Keratinocyte (primary cell): ENCODE measurements at regions not wholly inside any gene's neighbourhood (a gene's known extent, or its start where the extent isn't known, plus 50 kb on each side); places are given as distances from the start of the nearest gene placed in this dataset.

Experiments
- DNase-seq: peaks from one replicate; pipeline ENCODE4 v3.0.0-alpha.2; 2011; ENCODE audit warnings: low read depth, missing footprints, low spot score
- FAIRE-seq: peaks from 2 replicates; lab custom pipeline; 2011; peaks lifted over from hg19 to GRCh38; lab: Jason Lieb, UNC
- H2AFZ ChIP-seq: 2 replicates; pipeline ENCODE4 v1.6.0; 2012; ENCODE audit warnings: low read length, control low read depth, inconsistent platforms; ENCODE audit not compliant: control insufficient read depth
- H3K27ac ChIP-seq: 2 replicates; pipeline ENCODE4 v1.5.1; 2011; ENCODE audit warnings: low read length; ENCODE audit not compliant: control insufficient read depth, insufficient read depth
- H3K27me3 ChIP-seq: 3 replicates; pipeline ENCODE4 v1.6.0; 2011; ENCODE audit warnings: low read length; ENCODE audit not compliant: control insufficient read depth, insufficient read depth; ENCODE audit errors: extremely low read depth
- H3K36me3 ChIP-seq, 2 experiments: 2 replicates in 1 of 2; 3 replicates in 1 of 2; pipeline ENCODE4 v1.5.1; 2011; ENCODE audit warnings: low read length in 2 of 2, mild to moderate bottlenecking in 1 of 2; ENCODE audit not compliant: control insufficient read depth in 2 of 2, insufficient read depth in 2 of 2; ENCODE audit errors: extremely low read depth in 1 of 2
- H3K4me1 ChIP-seq: 3 replicates; pipeline ENCODE4 v1.5.1; 2011; ENCODE audit warnings: low read length; ENCODE audit not compliant: control insufficient read depth, insufficient read depth; ENCODE audit errors: extremely low read depth
- H3K4me2 ChIP-seq: 3 replicates; pipeline ENCODE4 v1.6.0; 2011; ENCODE audit warnings: low read depth, low read length; ENCODE audit not compliant: control insufficient read depth, insufficient read depth; ENCODE audit errors: extremely low read depth
- H3K4me3 ChIP-seq, 3 experiments: fragments of 200-600 bp in 1 of 3; sonication (generic) in 1 of 3; 2 replicates in 2 of 3; 3 replicates in 1 of 3; pipeline ENCODE4 v1.5.1; 2011 to 2016; ENCODE audit warnings: low read length in 3 of 3, mild to moderate bottlenecking in 3 of 3, control low read depth in 2 of 3, inconsistent platforms in 1 of 3, low read depth in 1 of 3, mixed read lengths in 1 of 3, mixed run types in 1 of 3, moderate library complexity in 1 of 3; ENCODE audit not compliant: control insufficient read depth in 2 of 3, insufficient read depth in 2 of 3; ENCODE audit errors: extremely low read depth in 1 of 3
- H3K79me2 ChIP-seq: 2 replicates; pipeline ENCODE4 v1.6.0; 2012; ENCODE audit warnings: low read length; ENCODE audit not compliant: control insufficient read depth, insufficient read depth
- H3K9ac ChIP-seq: 3 replicates; pipeline ENCODE4 v1.6.0; 2011; ENCODE audit warnings: low read length; ENCODE audit not compliant: control insufficient read depth, insufficient read depth; ENCODE audit errors: extremely low read depth
- H3K9me1 ChIP-seq: 3 replicates; pipeline ENCODE4 v1.6.0; 2011; ENCODE audit warnings: low read length; ENCODE audit not compliant: control insufficient read depth, insufficient read depth; ENCODE audit errors: extremely low read depth
- H3K9me3 ChIP-seq: 2 replicates; pipeline ENCODE4 v1.5.1; 2012; ENCODE audit warnings: low read depth, low read length; ENCODE audit not compliant: control insufficient read depth
- H4K20me1 ChIP-seq: 3 replicates; pipeline ENCODE4 v1.6.0; 2011; ENCODE audit warnings: low read length; ENCODE audit not compliant: control insufficient read depth, insufficient read depth; ENCODE audit errors: extremely low read depth
- EZH2 ChIP-seq: IDR thresholded peaks from one replicate; pipeline ENCODE4 v1.6.1; 2012; ENCODE audit warnings: inconsistent platforms, mild to moderate bottlenecking, low read length, moderate library complexity
- dilution Hi-C: fragments of 300-500 bp; cut with MboI; formaldehyde crosslinking; loops from one replicate; pipeline ENCODE4 v1.7.0; 2020; ENCODE audit warnings: low sequenced_read_pairs; ENCODE audit not compliant: extremely low pct_ligation_motif_present
- TF ChIP-seq, protein P1 (sequence below), 3 experiments: IDR thresholded peaks in 1 of 3; conservative IDR thresholded peaks in 1 of 3; optimal IDR thresholded peaks in 1 of 3; 2 replicates in 2 of 3; 3 replicates in 1 of 3; pipeline versions ENCODE3 to v1.5.1; 2011; ENCODE audit warnings: low read length in 3 of 3, mild to moderate bottlenecking in 3 of 3, moderate library complexity in 2 of 3, control low read depth in 1 of 3, inconsistent platforms in 1 of 3; ENCODE audit not compliant: insufficient read depth in 2 of 3; ENCODE audit errors: extremely low read depth in 1 of 3

DNA sequence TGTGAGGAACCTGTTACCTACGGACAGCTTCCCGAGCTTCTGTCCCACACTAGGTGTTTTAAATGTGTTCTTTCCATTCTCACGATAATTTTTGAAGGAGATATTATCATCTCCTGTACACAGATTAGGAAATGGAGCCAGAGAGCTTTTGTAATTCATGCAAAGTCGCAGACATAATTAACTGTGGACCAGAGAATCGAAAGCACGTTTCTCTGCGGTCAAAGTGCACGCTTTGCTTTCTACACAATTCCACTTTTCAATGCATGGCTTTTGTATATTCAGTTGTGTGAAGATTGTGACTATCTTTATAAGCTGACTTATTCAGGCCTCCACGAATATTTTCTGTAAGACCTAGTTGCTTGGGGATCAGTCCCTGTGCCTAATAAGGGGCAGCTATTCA, 81.7 kb upstream of the SLC10A2 start:
- TF ChIP-seq EZH2, result no peak
- TF ChIP-seq, protein P1, sequence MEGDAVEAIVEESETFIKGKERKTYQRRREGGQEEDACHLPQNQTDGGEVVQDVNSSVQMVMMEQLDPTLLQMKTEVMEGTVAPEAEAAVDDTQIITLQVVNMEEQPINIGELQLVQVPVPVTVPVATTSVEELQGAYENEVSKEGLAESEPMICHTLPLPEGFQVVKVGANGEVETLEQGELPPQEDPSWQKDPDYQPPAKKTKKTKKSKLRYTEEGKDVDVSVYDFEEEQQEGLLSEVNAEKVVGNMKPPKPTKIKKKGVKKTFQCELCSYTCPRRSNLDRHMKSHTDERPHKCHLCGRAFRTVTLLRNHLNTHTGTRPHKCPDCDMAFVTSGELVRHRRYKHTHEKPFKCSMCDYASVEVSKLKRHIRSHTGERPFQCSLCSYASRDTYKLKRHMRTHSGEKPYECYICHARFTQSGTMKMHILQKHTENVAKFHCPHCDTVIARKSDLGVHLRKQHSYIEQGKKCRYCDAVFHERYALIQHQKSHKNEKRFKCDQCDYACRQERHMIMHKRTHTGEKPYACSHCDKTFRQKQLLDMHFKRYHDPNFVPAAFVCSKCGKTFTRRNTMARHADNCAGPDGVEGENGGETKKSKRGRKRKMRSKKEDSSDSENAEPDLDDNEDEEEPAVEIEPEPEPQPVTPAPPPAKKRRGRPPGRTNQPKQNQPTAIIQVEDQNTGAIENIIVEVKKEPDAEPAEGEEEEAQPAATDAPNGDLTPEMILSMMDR (optimal IDR thresholded peaks at IDR 0.05 in 1 of 3, IDR thresholded peaks at IDR 0.05 in 1 of 3, conservative IDR thresholded peaks at IDR 0.05 in 1 of 3; ENCODE audit: extremely low read depth in 1 of 3, insufficient read depth in 2 of 3, low read length in 3 of 3), result no peak
- no peaks in the 10 kb centered on the region for H3K9me3 ChIP-seq
- DNase-seq (no peak), FAIRE-seq (no peak)
- dilution Hi-C loops, result no loop called here
- no peaks in the 10 kb centered on the region for H3K79me2 ChIP-seq
- H3K4me2 ChIP-seq, result no peak overlapping the region
- no peaks in the 10 kb centered on the region for H3K36me3 ChIP-seq
- no peaks in the 10 kb centered on the region for H4K20me1 ChIP-seq
- H3K27me3 ChIP-seq, result no peaks in the 10 kb centered on the region
- no peak overlapping the region for H3K9ac ChIP-seq
- H3K27ac ChIP-seq, result no peak overlapping the region
- H3K9me1 ChIP-seq, result no peaks in the 10 kb centered on the region
- H3K4me3 ChIP-seq, result no peak overlapping the region
- no peaks in the 10 kb centered on the region for H3K4me1 ChIP-seq
- no peak overlapping the region for H2AFZ ChIP-seq

DNA sequence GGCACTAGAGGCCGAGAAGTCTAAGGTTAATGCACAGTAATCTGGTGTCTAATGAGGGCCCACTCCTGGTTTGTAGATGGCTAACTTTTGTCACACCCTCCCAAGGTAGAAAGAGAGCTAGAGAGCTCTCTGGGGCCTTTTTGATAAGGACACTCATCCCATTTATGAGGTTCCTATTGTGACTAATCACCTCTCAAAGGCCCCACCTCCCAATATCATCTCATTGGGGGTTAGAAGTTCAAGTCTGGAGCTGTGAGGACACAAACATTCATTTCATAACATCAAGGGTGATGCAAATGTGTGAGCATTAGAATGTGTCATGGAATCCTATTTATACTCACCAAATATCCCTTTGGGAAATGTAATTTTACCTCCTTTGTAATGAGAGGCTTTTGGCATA, 79.2 kb upstream of the SLC10A2 start:
- Histone ChIP-seq H3K27ac (no peak overlapping the region), H2AFZ (no peak overlapping the region), H4K20me1 (no peaks in the 10 kb centered on the region), H3K9ac (no peak overlapping the region), H3K4me2 (no peak overlapping the region), H3K4me1 (no peaks in the 10 kb centered on the region), H3K9me1 (no peaks in the 10 kb centered on the region), H3K79me2 (no peaks in the 10 kb centered on the region), H3K36me3 (no peaks in the 10 kb centered on the region), H3K27me3 (no peaks in the 10 kb centered on the region), H3K9me3 (no peaks in the 10 kb centered on the region), H3K4me3 (no peak overlapping the region)
- dilution Hi-C loops, result no loop called here
- FAIRE-seq (no peak), DNase-seq (no peak)
- TF ChIP-seq, protein P1 (optimal IDR thresholded peaks at IDR 0.05 in 1 of 3, IDR thresholded peaks at IDR 0.05 in 1 of 3, conservative IDR thresholded peaks at IDR 0.05 in 1 of 3; ENCODE audit: extremely low read depth in 1 of 3, insufficient read depth in 2 of 3, low read length in 3 of 3), result no peak
- TF ChIP-seq EZH2, result no peak
